Ammon's horn (tissue), 1 donor: ENCODE measurements at regions not wholly inside any gene's neighbourhood (a gene's known extent, or its start where the extent isn't known, plus 50 kb on each side); places are given as distances from the start of the nearest gene placed in this dataset.

Experiments
- DNase-seq: peaks from one replicate; pipeline ENCODE4 v3.0.0-alpha.2; 2016; ENCODE audit warnings: low spot score

DNA sequence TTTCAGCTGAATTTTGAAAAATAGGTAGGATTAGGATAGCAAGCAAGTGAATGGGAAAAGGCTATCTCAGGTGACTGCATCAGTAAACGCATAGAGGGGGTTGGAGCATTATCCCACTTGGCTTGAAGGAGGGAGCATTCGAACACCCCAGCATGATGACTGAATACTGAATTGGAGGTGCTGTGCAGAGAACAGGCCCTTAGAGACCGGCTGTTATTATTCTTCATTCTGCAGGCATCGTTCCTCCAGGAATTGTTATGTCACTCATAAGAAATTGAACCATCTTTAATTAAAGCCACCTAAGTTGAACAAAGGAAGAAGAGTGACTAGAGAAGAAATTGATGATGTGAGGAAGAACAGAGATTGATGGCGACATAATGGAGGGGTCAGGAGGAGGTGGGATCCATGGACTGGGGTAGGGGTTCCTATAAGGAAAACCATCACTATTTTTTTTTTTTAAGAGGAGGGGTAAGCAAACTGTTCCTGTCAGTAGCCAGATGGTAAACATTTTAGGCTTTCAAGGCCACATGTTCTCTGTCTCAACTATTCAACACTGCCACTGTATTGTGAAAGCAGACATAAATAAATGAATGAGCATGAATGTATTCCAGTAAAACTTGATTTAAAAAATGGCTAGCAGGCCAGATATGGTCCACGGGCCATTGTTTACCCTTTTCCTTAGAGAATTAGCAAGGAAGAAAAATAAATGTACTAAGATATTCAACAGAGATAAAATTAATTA is 264.7 kb upstream of the TAC1 start:
- no peak for DNase-seq

DNA sequence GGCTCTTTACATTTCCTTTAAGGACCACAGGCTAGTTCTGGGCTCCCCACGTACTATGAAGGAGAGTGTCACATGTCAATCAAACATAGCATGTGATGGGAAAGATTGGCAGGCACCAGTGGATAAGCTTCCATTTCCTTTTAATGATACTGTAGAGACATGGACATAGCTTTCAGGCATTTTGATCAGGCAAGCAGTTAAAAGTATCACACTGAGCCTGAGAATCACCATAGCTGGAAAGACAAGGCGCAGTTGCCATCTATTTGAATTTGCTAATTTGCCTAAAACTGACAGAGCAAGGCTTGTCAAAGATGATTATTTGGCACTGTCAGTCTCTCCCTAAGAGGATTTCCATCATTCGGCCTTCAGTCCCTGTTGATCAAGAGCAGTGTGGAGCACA is 263.4 kb upstream of the TAC1 start:
- DNase-seq: no peak

DNA sequence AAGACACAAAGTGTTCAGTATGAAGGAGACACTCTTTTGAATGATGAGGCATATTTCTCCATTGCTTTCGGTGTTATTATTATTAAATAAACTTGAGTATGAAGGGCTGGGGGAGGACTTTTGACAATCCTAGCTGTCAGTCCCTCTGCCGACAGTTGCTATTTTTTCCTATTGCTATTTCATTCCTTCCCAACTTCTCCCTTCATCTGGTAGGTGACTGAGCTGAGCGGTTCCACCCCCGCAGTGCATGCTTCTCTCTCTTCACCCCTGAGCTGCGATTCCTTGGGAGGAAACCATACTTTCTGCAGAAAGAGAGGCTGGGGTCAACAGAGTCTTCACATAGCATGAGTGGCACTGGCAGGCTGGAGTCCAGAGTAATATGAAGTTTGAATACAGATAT is 261.2 kb upstream of the TAC1 start:
- no peak for DNase-seq

DNA sequence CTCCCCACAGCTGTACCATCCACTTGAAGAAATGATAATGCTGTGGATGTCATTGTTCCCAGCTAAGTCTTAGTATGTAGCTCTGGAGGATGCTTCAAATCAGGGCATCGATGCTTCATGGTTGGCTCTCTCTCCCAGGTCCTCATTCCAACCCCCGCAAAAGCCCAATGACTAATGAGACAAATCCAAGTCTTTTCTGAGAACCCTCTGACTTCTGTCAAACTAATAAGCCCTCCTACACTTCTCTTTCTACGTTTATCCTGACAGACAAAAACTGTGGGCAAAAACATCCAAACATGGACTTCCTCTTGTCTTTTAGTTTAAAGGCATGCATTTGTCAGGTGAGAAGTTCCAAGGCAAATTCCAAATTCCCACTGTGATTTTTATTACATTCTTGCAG is 260.4 kb upstream of the TAC1 start:
- no peak for DNase-seq

DNA sequence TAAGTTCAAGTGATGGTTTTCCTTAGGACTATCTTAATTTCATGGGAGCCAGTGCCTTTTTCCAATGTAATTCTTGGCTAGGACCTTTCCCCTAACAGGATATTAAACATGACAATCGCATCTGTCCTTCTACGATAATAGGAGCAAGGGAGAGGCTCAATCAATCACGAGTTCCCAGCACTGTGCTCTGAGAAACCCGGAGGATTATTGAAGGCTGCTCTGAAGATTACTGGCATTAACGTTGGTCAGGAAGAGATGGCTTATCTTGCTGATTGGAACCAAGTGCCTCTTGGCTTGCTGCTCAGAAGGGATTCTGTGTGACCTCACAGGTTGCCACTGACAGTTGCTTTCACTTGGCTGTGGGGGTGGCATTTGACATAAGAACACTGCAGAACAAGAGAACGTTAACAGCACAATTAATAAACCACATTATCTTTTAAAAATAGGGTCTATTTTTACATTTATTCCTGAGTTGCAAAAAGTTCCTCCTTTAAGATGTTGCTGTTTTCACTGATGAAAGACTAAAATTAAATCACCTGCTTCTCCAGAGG is 252.1 kb upstream of the TAC1 start:
- DNase-seq: no peak

DNA sequence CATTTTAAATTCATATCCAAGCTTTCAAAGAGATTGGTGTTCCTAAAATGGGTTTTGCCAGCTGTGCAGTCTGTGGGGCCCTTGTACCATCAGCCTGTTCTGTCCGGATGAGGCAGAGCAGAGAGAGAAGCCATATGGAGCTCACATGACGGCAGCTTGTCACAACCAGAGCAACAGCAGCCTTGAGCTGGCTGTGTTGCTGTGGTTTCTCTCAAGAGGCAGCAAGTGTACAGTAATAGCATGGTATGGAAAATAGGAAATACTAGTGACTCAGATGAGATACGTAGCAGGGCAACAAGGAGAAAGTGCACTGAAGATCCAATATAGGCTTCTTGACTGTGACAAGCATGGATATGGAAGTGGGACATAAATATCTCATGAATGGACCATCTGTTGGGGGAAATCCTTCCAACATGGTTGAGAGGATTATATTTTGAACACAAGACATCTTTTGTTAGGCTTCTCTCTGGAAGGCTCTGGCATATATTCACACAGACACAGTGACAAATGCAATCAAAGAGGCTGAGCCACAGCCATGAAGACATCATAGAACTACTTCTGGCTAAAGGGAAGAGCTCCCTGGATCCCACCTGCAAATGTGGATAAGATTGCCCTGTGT is 251.0 kb upstream of the TAC1 start:
- DNase-seq: peak; percentile 40

DNA sequence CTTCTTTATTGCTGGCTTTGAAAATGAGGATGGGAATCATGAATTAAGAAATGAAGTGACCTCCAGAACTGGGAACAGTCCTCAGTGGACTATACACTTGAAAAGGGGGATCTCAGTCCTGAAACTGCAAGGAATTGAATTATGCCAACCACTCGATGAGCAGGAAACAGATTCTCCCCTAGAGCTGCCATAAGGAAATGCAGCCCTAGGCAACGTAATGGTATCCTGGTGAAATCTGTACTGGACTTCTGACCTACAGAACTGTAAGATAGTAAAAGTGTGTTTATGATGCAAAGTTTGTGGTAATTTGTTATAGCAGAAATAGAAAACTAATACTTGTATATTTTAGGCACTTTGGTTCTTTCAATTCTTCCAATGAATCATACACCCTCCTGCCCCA is 236.4 kb upstream of the TAC1 start:
- no peak for DNase-seq

DNA sequence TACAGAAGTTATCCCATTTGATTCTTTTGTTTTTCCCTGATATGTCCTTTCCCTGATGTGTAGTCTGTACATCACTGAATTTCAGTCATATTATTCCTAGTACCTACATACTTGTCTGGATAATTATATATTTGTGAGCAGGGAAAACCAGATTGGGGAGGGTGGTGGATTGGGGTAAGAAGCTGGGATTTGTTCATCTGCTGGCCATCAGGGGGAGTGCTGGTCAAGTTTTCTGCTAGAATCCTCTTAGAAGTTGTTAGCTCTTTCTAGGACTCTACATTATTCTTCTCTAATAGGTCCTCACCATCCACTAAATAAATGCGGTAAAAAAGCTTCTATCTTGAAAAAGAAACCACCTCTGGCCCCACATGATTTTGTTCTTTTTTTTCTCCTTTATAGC is 232.7 kb upstream of the TAC1 start:
- DNase-seq: peak; percentile 37

DNA sequence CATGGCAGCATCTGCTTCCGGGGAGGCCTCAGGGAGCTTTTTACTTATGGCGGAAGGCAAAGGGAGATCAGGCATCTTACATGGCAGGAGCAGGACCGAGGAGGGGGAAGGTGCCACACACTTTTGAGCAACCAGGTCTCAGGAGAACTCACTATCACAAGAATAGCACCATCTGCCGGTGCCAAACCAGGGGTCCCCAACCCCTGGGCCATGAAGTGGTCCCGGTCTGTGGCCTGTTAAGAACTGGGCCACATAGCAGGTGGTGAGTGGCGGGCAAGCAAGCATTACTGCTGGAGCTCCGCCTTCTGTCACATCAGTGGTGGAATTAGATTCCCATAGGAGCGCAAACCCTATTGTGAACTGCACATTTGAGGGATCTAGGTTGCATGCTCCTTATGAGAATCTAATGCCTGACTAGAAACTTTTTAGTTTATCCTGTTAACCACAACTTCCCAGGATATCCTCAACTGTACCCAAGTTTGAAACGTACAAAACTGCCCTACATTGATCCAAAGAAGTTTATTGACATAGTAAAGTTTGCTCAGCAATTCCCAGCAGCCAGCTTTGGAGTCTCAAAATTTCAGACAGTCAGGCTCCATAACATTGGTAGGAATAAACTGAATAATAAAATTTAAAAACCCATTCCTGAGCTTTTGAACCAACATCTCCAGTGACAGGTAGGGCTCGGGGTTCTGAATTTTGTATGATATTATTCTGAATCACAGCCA is 228.4 kb upstream of the TAC1 start:
- DNase-seq: no peak

DNA sequence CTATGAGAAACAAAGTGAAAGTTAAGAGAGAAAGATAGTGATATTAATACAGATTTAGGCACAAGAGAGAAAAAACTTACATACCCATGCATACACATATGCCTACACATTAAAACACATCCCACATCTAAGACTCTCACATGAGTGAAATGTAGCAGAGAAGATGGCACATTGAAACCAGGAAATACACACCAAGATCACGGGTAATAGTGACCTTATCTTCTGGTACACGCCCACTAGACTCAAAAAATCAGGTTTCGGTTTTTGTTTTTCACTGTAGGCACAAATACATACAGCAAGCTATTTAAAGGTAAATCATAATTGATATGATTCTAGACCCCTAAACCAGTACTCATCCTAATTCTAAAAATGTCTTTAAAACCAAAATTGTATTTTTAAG is 225.2 kb upstream of the TAC1 start:
- no peak for DNase-seq

DNA sequence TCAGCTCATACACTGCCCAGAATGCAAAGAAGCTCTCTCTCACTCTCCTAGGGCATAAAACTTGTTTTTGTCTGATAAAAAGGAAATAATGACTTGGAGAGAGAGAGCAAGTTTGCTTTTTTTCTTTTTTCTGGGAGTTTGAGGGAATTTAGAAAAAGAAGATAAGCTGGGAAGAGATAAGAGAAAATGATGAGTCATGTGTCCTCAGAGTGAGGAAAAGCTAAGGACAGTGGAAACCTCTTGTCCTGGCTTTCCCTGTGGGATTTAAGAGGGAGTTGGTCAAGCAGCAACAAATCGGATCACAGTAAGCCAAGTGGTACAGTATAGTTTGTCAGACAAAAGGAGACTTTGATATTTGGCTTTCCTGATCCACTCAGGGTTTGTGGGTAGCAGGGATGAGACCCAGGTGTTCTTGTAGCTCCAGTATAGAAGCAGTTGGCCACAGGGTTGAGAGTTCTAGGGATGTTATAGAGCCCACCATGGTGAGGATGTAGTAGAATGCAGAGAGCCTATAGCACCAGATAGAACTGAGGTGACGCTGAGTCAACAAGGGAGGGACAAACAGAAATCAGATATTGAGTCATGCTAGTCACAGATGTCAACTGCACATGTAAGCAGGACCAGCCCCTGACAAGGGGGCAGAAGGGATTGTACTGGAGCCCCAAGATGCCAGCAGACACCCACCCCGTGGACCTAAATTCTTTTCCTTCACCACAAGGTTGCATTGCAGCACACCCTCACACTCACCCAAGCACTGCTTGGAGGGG is 219.3 kb upstream of the TAC1 start:
- no peak for DNase-seq

DNA sequence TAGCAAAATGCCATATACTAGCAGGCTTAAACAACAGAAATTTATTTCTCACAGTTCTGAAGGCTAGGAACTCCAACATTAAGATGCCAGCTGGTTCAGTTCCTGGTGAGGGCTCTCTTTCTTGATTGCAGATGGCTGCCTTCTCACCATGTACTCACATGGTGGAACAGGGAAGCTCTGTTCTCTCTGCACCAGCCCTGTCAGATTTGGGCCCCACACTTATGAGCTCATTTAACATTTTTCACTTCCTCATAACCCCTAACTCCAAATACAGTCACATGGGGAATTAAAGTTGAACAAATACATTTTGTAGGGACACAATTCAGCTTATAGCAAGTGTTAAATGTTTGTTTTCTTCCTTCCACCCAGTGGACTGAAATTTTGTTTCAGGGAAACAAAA is 218.6 kb upstream of the TAC1 start:
- DNase-seq: peak; percentile 13

DNA sequence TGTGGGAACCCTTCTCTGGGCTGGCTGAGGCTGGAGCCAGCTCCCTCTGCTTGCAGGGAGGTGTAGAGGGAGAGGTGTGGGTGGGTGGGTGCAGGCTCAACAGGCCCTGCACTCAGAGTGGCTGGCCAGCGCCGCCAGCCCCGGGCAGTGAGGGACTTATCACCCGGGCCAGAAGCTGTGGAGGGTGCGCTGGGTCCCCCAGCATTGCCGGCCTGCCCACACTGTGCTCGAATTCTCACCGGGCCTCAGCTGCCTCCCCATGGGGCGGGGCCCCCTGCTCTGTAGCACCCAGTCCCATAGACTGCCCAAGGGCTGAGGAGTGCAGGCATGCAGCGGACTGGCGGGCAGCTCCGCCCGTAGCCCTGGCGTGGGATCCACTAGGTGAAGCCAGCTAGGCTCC is 190.7 kb upstream of the TAC1 start:
- DNase-seq: no peak

DNA sequence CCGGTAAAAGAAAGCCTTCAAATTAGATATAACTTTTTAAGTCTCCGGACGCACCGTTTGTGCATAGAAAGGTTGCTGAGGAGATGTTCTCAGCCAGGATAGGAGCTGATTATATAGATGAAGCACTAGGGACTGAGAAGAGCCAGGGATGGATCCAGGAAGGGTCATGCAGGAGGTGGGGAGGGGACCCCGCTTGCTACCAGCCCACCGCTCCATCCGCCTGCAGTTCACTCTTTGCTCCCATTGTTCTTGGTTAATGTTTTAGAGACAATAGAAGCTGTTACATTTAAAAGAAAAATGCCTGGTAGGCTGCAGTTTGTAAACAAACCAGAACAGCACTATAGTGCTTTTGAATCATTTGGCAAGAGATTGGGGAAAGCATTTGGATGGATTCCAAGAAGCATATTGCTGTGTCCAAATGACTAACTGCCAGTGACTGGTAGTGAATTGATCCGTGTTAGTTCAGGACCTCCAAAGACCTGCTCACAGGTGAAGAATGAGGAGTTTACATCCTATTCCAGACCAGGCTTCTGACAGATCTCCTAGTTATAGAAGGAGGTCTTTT is 175.9 kb upstream of the TAC1 start:
- DNase-seq: no peak

DNA sequence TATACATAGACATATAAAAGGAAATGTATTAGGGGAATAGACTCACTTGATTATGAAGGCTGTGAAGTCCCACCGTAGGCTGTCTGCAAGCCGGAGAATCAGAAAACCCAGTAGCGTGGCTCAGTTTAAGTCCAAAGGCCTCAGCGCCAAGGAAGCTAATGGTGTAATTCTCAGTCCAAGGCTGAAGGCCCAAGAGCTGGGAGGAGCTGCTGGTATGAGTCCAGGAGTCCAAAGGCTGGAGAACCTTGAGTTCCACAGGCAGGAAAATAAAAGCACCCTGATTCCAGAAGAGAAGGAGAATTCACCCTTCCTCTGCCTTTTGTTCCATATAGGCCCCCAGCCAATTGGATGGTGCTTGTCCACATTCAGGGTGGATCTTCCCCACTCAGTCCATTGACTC is 166.2 kb upstream of the TAC1 start:
- DNase-seq: no peak

DNA sequence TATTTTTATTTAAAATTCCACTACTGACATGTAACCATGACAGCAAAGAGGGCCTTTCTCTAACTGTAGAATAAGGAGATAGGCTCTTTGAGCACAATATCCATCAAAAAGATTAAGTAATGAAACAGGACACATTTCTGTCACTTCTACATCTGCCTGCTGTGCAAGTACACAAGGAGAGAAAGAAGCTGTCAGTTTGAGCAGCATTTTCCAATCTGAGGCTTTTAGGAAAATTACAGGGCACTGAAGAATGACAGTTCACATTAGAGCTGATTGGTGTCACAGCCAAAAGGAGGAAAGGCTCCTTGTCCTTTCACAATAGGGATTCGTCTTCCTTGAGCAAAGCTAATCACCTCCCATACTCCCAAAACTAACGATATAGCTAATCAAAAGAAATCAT is 158.8 kb upstream of the TAC1 start:
- DNase-seq: no peak

DNA sequence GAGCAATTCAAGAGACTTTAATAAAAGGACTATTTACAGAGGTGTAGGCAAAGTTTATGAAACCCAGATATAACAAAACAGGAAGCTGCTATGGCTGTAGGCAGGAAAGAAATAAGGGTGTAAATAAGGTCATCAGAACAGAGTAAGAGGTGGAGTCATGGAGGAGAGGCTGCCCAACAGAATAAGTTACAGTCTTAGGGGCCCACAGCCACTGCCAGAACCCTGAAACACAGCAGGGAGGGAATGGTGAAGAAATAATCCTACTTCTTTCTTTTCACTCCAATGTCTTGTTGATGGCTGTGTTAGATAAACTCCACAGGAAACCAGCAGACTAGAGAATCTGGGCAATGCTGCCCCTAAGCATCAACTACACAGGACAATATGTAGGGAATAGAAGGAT is 155.8 kb upstream of the TAC1 start:
- no peak for DNase-seq

DNA sequence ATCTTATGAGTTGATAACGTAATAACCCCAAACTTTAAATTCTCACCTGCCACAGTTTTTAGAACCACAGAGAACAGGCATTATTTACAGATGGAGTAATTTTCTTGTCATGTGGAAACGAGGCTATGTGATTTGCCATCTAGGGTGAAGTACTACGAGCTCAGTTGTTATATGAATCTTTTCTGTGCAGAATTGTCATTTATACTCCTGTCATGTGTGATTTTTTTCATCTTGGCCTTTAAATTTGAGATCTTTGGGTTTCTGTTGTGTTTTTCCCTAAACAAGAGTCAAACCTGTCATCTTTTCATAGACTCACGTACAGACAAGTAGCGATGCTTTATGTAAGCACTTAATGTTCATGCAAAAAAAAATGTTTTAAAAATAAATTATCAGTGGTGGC is 153.7 kb upstream of the TAC1 start:
- DNase-seq: no peak

DNA sequence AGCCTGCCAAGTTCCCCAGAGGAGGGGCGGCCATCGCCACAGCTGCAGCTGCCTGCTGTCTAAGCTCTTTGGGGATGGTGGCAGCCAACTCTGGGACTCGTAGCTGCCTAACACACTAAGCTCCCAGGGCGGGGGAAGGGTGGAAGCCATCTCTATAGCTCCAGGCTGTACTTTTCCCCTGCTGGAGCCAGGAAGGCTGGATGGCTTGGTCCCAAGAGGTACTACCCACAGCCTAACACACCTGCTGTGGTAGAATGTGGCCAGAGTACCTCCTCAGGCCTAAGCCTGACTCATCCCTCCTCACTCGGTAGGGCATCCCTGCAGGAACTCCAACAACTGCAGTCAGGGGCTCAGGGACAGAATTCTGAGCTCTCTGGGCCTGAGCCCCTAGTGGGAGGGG is 151.7 kb upstream of the TAC1 start:
- DNase-seq: no peak

DNA sequence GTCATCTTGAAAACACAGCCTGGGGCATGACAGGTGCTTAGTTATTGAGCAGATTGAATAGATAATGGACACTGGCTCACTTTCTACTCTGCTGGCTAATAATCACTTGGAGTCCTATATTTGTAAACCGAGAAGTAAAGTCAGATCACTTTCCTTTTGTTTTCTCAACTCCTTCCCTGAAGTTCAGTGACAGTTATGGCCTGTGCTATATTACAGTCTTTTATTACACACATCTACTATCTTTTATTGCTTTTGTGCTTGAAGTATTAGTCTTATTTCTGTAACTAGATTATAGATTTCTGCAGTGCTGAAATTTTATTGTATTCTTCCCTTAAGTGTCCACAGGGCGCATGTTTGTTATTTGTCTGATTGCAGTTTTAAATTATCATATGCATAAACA is 136.4 kb upstream of the TAC1 start:
- DNase-seq: no peak

DNA sequence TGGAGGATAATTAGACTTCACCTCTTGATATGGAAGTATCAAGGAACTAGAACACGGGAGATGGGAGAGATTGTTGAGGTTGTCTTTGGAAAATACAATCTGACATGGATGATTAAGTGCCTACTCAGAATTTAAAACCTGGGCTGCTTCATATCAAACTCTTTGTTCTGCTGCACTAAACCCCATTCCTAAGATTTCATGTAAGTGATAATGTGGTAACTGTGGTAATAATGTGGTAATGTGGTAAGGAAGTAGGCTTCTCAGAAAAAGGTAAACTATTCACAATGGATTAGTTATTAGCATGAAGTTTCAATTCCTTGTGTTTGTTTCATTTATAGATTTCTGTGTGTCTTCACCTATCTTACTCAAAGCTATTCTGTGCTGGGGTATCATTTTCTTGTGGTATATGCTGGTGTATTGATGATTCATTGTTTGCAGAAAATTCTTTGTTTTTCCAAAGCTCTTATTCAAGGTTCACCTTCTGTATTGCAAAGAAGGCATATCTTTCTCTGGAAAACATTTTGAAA is 129.9 kb upstream of the TAC1 start:
- DNase-seq: no peak

DNA sequence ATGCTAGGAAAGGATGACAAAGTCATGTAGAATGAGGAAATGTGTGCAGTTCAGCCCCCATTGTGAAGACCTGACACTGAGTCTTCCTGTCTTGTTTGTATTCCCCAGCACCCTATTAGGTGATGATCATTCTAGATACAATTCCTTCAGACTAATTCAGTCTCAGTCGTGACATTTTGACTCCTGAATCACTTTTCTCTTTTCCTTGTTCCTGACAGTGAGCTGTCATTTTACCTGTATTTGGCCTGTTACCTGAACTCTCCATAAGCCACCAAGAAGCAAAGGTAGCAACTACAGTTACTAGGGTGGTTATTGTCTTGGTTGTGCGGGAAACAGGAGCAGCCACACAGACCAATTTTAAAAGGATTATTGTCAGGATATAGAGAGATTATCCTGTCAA is 111.4 kb upstream of the TAC1 start:
- DNase-seq: no peak
